HPDE6-E6E7 (cell line): ENCODE measurements at regions not wholly inside any gene's neighbourhood (a gene's known extent, or its start where the extent isn't known, plus 50 kb on each side); places are given as distances from the start of the nearest gene placed in this dataset.
"Not testable (repeated sequence)": the region's sequence is repeated elsewhere in the genome, so short reads cannot be mapped to it uniquely, and the experiment has no call there.

Experiments used
- DNase-seq: peaks from one replicate; pipeline ENCODE4 v3.0.0; 2011; ENCODE audit warnings: missing footprints; ENCODE audit errors: extremely low spot score

- no peak for DNase-seq
Observed at GRCh38 chr6:139446138-139446715, 71.8 kb upstream of the CITED2 start.

- DNase-seq, result not testable (repeated sequence)
Observed at GRCh38 chr6:139444273-139444787, 69.9 kb upstream of the CITED2 start.

GRCh38 chr6:139443231-139444112 is 69.0 kb upstream of the CITED2 start:
- no peak for DNase-seq

- no peak for DNase-seq
Observed at GRCh38 chr6:139442188-139442671, 67.8 kb upstream of the CITED2 start.

- DNase-seq, result no peak
Observed at GRCh38 chr6:139439349-139439748, 64.9 kb upstream of the CITED2 start.

- DNase-seq, result no peak
Observed at GRCh38 chr6:139438775-139439174, 64.3 kb upstream of the CITED2 start.

- no peak for DNase-seq
Observed at GRCh38 chr6:139436957-139437348, 62.5 kb upstream of the CITED2 start.

GRCh38 chr6:139436200-139436956 is 61.9 kb upstream of the CITED2 start:
- peak; percentile 19 for DNase-seq

GRCh38 chr6:139433631-139434419 is 59.4 kb upstream of the CITED2 start:
- peak; percentile 15 for DNase-seq

- DNase-seq, result no peak
Observed at GRCh38 chr6:139431602-139431956, 57.1 kb upstream of the CITED2 start.

- DNase-seq, result no peak
Observed at GRCh38 chr6:139430899-139431601, 56.6 kb upstream of the CITED2 start.

GRCh38 chr6:139429580-139430145 is 55.2 kb upstream of the CITED2 start:
- no peak for DNase-seq

- DNase-seq, result no peak
Observed at GRCh38 chr6:139427199-139427598, 52.8 kb upstream of the CITED2 start.

GRCh38 chr6:139426795-139427194 is 52.3 kb upstream of the CITED2 start:
- no peak for DNase-seq

GRCh38 chr6:139425780-139426179 is 51.3 kb upstream of the CITED2 start:
- DNase-seq, result no peak

- DNase-seq, result no peak
Observed at GRCh38 chr6:139423971-139424667, 49.7 kb upstream of the CITED2 start.
